CD4-positive, alpha-beta T cell treated with Interferon alpha-2 for 1 hour (primary cell): ENCODE measurements at regions not wholly inside any gene's neighbourhood (a gene's known extent, or its start where the extent isn't known, plus 50 kb on each side); places are given as distances from the start of the nearest gene placed in this dataset.

Experiments
- DNase-seq, 2 donors: peaks; one replicate each; pipeline ENCODE4 v3.0.0-alpha.2; 2020 to 2022

- DNase-seq, result no peak
Measured at GRCh38 chr3:9301091-9301490, 51.6 kb upstream of the SRGAP3 start.

GRCh38 chr3:9301798-9302197 is 52.4 kb upstream of the SRGAP3 start:
- DNase-seq, result no peak

- DNase-seq, result peak; percentile 69 to 76
Measured at GRCh38 chr3:9302425-9303181, 53.2 kb upstream of the SRGAP3 start.

GRCh38 chr3:9308298-9308990 is 54.4 kb upstream of the THUMPD3 start:
- no peak for DNase-seq

GRCh38 chr3:9310043-9310442 is 52.8 kb upstream of the THUMPD3 start:
- DNase-seq, result no peak

GRCh38 chr3:9311228-9311627 is 51.6 kb upstream of the THUMPD3 start:
- DNase-seq, result no peak
